Muscle layer of duodenum (tissue), 2 donors: ENCODE measurements at regions not wholly inside any gene's neighbourhood (a gene's known extent, or its start where the extent isn't known, plus 50 kb on each side); places are given as distances from the start of the nearest gene placed in this dataset.
A peak's percentile ranks its signal among the peaks of the same experiment; 100 is the strongest.

Experiments
- H3K27ac ChIP-seq: one replicate; pipeline ENCODE4 v1.7.0; 2013; ENCODE audit warnings: mild to moderate bottlenecking, low read length
- H3K27me3 ChIP-seq: one replicate; pipeline ENCODE4 v1.7.0; 2013; ENCODE audit warnings: low read depth, mild to moderate bottlenecking, control low read depth, low read length
- H3K36me3 ChIP-seq, 2 donors: one replicate each; pipeline ENCODE4 v1.7.0; 2013; ENCODE audit warnings: low read length in 2 of 2, control low read depth in 1 of 2, mild to moderate bottlenecking in 1 of 2; ENCODE audit not compliant: insufficient read depth in 2 of 2, control insufficient read depth in 1 of 2
- H3K4me1 ChIP-seq, 2 donors: one replicate each; pipeline ENCODE4 v1.7.0; 2013; ENCODE audit warnings: low read length in 2 of 2, mild to moderate bottlenecking in 2 of 2, control low read depth in 1 of 2, moderate library complexity in 1 of 2; ENCODE audit not compliant: insufficient read depth in 2 of 2, control insufficient read depth in 1 of 2
- H3K4me3 ChIP-seq, 2 donors: one replicate each; pipeline ENCODE4 v1.7.0; 2013; ENCODE audit warnings: low read length in 2 of 2, low read depth in 1 of 2, mild to moderate bottlenecking in 1 of 2
- H3K9me3 ChIP-seq, 2 donors: one replicate each; pipeline ENCODE4 v1.7.0; 2013; ENCODE audit warnings: low read length in 2 of 2, control low read depth in 1 of 2, mild to moderate bottlenecking in 1 of 2; ENCODE audit not compliant: control insufficient read depth in 1 of 2
- donor health status: healthy.

- Histone ChIP-seq H3K27ac (no peak overlapping the region), H3K9me3 (no peaks in the 10 kb centered on the region), H3K36me3 (peaks cover 0 to 9% of the 10 kb centered on the region in 2 donors), H3K4me1 (no peaks in the 10 kb centered on the region), H3K4me3 (no peak overlapping the region), H3K27me3 (no peaks in the 10 kb centered on the region)
Measured at GRCh38 chr1:245051349-245052221, 103.2 kb upstream of the KIF26B start.

- H3K4me3 ChIP-seq = no peak overlapping the region
- H3K27me3 ChIP-seq = no peaks in the 10 kb centered on the region
- no peaks in the 10 kb centered on the region for H3K36me3 ChIP-seq
- H3K9me3 ChIP-seq = no peaks in the 10 kb centered on the region
- H3K27ac ChIP-seq = no peak overlapping the region
- peaks cover 3 to 4% of the 10 kb centered on the region in 2 donors for H3K4me1 ChIP-seq
Measured at GRCh38 chr1:245046769-245047168, 108.0 kb upstream of the KIF26B start.

- Histone ChIP-seq H3K4me1 (peaks cover 3 to 4% of the 10 kb centered on the region in 2 donors), H3K27ac (no peak overlapping the region), H3K36me3 (no peaks in the 10 kb centered on the region), H3K27me3 (no peaks in the 10 kb centered on the region), H3K4me3 (no peak overlapping the region), H3K9me3 (no peaks in the 10 kb centered on the region)
Measured at GRCh38 chr1:245046315-245046714, 108.5 kb upstream of the KIF26B start.

- H3K27ac ChIP-seq = no peak overlapping the region
- no peaks in the 10 kb centered on the region for H3K27me3 ChIP-seq
- peak overlapping the region in 1 of 2 donors; percentile 29 for H3K4me3 ChIP-seq
Measured at GRCh38 chr1:245045087-245045881, 109.5 kb upstream of the KIF26B start.

GRCh38 chr1:245043611-245043940, 111.2 kb upstream of the KIF26B start:
- Histone ChIP-seq H3K4me3 (no peak overlapping the region), H3K9me3 (no peaks in the 10 kb centered on the region), H3K4me1 (peaks cover 3 to 4% of the 10 kb centered on the region in 2 donors), H3K36me3 (no peaks in the 10 kb centered on the region), H3K27me3 (no peaks in the 10 kb centered on the region), H3K27ac (no peak overlapping the region)

More at GRCh38 chr1:245045087-245045881, 109.5 kb upstream of the KIF26B start:
- Histone ChIP-seq H3K36me3 (no peaks in the 10 kb centered on the region), H3K9me3 (no peaks in the 10 kb centered on the region), H3K4me1 (peaks cover 3 to 4% of the 10 kb centered on the region in 2 donors)

GRCh38 chr1:245041058-245041698, 113.6 kb upstream of the KIF26B start:
- no peaks in the 10 kb centered on the region for H3K9me3 ChIP-seq
- no peak overlapping the region for H3K4me3 ChIP-seq
- no peaks in the 10 kb centered on the region for H3K27me3 ChIP-seq
- no peak overlapping the region for H3K27ac ChIP-seq
- H3K36me3 ChIP-seq = no peaks in the 10 kb centered on the region
- peaks cover 3 to 4% of the 10 kb centered on the region in 2 donors for H3K4me1 ChIP-seq

GRCh38 chr1:245039196-245039595, 115.6 kb upstream of the KIF26B start:
- Histone ChIP-seq H3K27me3 (no peaks in the 10 kb centered on the region), H3K4me3 (no peak overlapping the region), H3K36me3 (no peaks in the 10 kb centered on the region)

GRCh38 chr1:245036102-245036501, 118.7 kb upstream of the KIF26B start:
- H3K9me3 ChIP-seq = no peaks in the 10 kb centered on the region
- no peaks in the 10 kb centered on the region for H3K27me3 ChIP-seq
- H3K4me1 ChIP-seq = no peaks in the 10 kb centered on the region
- H3K27ac ChIP-seq = no peak overlapping the region
- H3K36me3 ChIP-seq = no peaks in the 10 kb centered on the region
- H3K4me3 ChIP-seq = no peak overlapping the region

More at GRCh38 chr1:245039196-245039595, 115.6 kb upstream of the KIF26B start:
- no peak overlapping the region for H3K27ac ChIP-seq
- no peaks in the 10 kb centered on the region for H3K9me3 ChIP-seq
- no peaks in the 10 kb centered on the region for H3K4me1 ChIP-seq

- Histone ChIP-seq H3K27ac (no peak overlapping the region), H3K36me3 (no peaks in the 10 kb centered on the region), H3K4me3 (no peak overlapping the region), H3K9me3 (no peaks in the 10 kb centered on the region), H3K4me1 (no peaks in the 10 kb centered on the region), H3K27me3 (no peaks in the 10 kb centered on the region)
Measured at GRCh38 chr1:245031041-245031440, 123.7 kb upstream of the KIF26B start.

- no peaks in the 10 kb centered on the region for H3K27me3 ChIP-seq
- H3K4me3 ChIP-seq = no peak overlapping the region
- H3K4me1 ChIP-seq = no peaks in the 10 kb centered on the region
- no peak overlapping the region for H3K27ac ChIP-seq
- peaks cover 0 to 8% of the 10 kb centered on the region in 2 donors for H3K36me3 ChIP-seq
- no peaks in the 10 kb centered on the region for H3K9me3 ChIP-seq
Measured at GRCh38 chr1:245026247-245026646, 128.5 kb upstream of the KIF26B start.

GRCh38 chr1:245025525-245025924, 129.3 kb upstream of the KIF26B start:
- no peak overlapping the region for H3K4me3 ChIP-seq
- H3K4me1 ChIP-seq = no peaks in the 10 kb centered on the region
- H3K9me3 ChIP-seq = no peaks in the 10 kb centered on the region
- H3K27me3 ChIP-seq = no peaks in the 10 kb centered on the region
- no peak overlapping the region for H3K27ac ChIP-seq
- peaks cover 0 to 8% of the 10 kb centered on the region in 2 donors for H3K36me3 ChIP-seq
